A549 (cell line): ENCODE measurements at regions not wholly inside any gene's neighbourhood (a gene's known extent, or its start where the extent isn't known, plus 50 kb on each side); places are given as distances from the start of the nearest gene placed in this dataset.

Experiments used
- CBX8 ChIP-seq: fragments of 200-600 bp; sonication (generic); IDR thresholded peaks from 2 replicates; pipeline ENCODE4 v1.6.1; 2016
- EP300 ChIP-seq, 2 experiments: fragments of >200 bp; sonication (Bioruptor Twin); formaldehyde crosslinking; IDR thresholded peaks; 2 replicates in 1 of 2; 3 replicates in 1 of 2; pipeline ENCODE4 v1.6.1; 2016 to 2017
- FOSB ChIP-seq: fragments of 250-450 bp; sonication (Bioruptor Pico); IDR thresholded peaks from 2 replicates; pipeline ENCODE4 v1.5.0; 2020; ENCODE audit warnings: mild to moderate bottlenecking, moderate library complexity
- GATA3 ChIP-seq: IDR thresholded peaks from 2 replicates; pipeline ENCODE4 v1.6.1; 2012; ENCODE audit warnings: borderline replicate concordance
- KDM1A ChIP-seq: fragments of 200-600 bp; sonication (generic); IDR thresholded peaks from 2 replicates; pipeline ENCODE4 v1.6.1; 2016; ENCODE audit warnings: low read depth, mild to moderate bottlenecking
- MYC ChIP-seq: IDR thresholded peaks from 2 replicates; pipeline ENCODE4 v1.6.1; 2012; ENCODE audit warnings: mild to moderate bottlenecking, inconsistent platforms, low read length, improper control_type of control experiment, borderline replicate concordance
- POLR2A ChIP-seq: IDR thresholded peaks from 2 replicates; pipeline ENCODE4 v1.6.1; 2012; ENCODE audit warnings: mild to moderate bottlenecking, low read length
- RAD21 ChIP-seq, 2 experiments: fragments of >200 bp in 1 of 2; sonication (Bioruptor Twin) in 1 of 2; formaldehyde crosslinking in 1 of 2; IDR thresholded peaks in 1 of 2; conservative IDR thresholded peaks in 1 of 2; 2 replicates in 1 of 2; 3 replicates in 1 of 2; pipeline ENCODE4 v1.6.1; 2012 to 2018; ENCODE audit warnings: inconsistent platforms in 1 of 2
- ZFP36 ChIP-seq: fragments of 450-650 bp; IDR thresholded peaks from 2 replicates; pipeline ENCODE4 v1.6.1; 2014; ENCODE audit warnings: borderline replicate concordance; ENCODE audit not compliant: partially characterized antibody
- TF ChIP-seq, protein P1 (sequence below): fragments of >200 bp; sonication (Bioruptor Twin); formaldehyde crosslinking; IDR thresholded peaks from 3 replicates; pipeline ENCODE4 v1.5.1; 2016
- TF ChIP-seq, protein P2 (sequence below): fragments of 200-600 bp; sonication (generic); IDR thresholded peaks from 2 replicates; pipeline ENCODE4 v1.6.1; 2016; ENCODE audit warnings: antibody characterized with exemption, mild to moderate bottlenecking, moderate library complexity

DNA sequence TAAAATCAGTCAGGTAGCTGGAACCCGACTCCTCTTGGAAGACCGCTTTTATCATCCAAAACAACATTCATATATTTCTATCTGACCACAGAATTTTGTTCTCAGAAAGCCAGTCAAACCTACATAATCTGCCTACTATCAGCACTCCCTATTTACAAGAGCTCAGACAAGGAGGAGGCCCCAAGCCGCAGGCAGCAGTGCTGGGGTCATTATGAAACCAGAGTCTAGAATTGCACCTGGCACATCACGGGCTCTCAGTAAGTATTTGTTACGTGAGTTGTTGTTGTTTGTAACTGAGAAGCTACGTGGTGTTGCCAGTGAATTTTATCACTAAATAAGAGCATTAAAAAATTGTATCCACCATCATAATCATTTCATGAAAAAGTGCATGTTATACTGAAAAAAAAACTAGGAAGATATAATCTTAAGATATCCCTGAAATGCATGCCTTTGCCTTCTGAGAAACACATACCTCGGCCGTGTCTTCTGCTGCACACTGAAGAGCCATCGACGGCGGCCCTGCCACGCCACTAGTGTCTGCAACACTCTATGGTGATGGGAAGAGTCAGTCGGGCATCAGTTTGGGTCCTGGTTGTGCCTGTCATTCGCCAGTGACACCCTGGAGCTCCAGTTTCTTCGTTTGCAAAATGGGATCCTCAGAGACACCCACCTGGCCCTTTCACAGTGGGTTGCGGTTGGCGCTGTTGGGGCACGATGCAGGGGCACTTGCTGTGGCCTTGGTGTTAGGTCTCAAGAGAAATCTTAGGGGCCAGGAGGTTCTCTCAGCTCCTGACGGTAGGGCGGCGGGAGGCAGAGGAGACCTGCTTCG is 505.9 kb downstream of the EIPR1 start:
- no peak for TF ChIP-seq MYC
- TF ChIP-seq, protein P1, sequence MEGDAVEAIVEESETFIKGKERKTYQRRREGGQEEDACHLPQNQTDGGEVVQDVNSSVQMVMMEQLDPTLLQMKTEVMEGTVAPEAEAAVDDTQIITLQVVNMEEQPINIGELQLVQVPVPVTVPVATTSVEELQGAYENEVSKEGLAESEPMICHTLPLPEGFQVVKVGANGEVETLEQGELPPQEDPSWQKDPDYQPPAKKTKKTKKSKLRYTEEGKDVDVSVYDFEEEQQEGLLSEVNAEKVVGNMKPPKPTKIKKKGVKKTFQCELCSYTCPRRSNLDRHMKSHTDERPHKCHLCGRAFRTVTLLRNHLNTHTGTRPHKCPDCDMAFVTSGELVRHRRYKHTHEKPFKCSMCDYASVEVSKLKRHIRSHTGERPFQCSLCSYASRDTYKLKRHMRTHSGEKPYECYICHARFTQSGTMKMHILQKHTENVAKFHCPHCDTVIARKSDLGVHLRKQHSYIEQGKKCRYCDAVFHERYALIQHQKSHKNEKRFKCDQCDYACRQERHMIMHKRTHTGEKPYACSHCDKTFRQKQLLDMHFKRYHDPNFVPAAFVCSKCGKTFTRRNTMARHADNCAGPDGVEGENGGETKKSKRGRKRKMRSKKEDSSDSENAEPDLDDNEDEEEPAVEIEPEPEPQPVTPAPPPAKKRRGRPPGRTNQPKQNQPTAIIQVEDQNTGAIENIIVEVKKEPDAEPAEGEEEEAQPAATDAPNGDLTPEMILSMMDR: no peak
- TF ChIP-seq, protein P2, sequence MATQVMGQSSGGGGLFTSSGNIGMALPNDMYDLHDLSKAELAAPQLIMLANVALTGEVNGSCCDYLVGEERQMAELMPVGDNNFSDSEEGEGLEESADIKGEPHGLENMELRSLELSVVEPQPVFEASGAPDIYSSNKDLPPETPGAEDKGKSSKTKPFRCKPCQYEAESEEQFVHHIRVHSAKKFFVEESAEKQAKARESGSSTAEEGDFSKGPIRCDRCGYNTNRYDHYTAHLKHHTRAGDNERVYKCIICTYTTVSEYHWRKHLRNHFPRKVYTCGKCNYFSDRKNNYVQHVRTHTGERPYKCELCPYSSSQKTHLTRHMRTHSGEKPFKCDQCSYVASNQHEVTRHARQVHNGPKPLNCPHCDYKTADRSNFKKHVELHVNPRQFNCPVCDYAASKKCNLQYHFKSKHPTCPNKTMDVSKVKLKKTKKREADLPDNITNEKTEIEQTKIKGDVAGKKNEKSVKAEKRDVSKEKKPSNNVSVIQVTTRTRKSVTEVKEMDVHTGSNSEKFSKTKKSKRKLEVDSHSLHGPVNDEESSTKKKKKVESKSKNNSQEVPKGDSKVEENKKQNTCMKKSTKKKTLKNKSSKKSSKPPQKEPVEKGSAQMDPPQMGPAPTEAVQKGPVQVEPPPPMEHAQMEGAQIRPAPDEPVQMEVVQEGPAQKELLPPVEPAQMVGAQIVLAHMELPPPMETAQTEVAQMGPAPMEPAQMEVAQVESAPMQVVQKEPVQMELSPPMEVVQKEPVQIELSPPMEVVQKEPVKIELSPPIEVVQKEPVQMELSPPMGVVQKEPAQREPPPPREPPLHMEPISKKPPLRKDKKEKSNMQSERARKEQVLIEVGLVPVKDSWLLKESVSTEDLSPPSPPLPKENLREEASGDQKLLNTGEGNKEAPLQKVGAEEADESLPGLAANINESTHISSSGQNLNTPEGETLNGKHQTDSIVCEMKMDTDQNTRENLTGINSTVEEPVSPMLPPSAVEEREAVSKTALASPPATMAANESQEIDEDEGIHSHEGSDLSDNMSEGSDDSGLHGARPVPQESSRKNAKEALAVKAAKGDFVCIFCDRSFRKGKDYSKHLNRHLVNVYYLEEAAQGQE: no peak
- TF ChIP-seq GATA3: no peak
- no peak for TF ChIP-seq CBX8
- no peak for TF ChIP-seq ZFP36
- no peak for TF ChIP-seq POLR2A
- no peak for TF ChIP-seq RAD21 (conservative IDR thresholded peaks at IDR 0.05 in 1 of 2, IDR thresholded peaks at IDR 0.05 in 1 of 2)
- no peak for TF ChIP-seq EP300 (IDR thresholded peaks at IDR 0.05)
- TF ChIP-seq KDM1A: no peak
- no peak for TF ChIP-seq FOSB (CRISPR knock-in tag)
